Endothelial cell of umbilical vein (primary cell): ENCODE measurements at regions not wholly inside any gene's neighbourhood (a gene's known extent, or its start where the extent isn't known, plus 50 kb on each side); places are given as distances from the start of the nearest gene placed in this dataset.

Source experiments
- EZH2 ChIP-seq: IDR thresholded peaks from 2 replicates; pipeline ENCODE4 v1.6.1; 2012; ENCODE audit warnings: borderline replicate concordance, low read depth, mild to moderate bottlenecking, moderate library complexity, low read length, inconsistent platforms; ENCODE audit not compliant: severe bottlenecking
- JUN ChIP-seq: IDR thresholded peaks from 2 replicates; pipeline ENCODE4 v1.6.1; 2011; ENCODE audit warnings: borderline replicate concordance, low read depth; ENCODE audit not compliant: insufficient read length, insufficient read depth
- POLR2A ChIP-seq: IDR thresholded peaks from 2 replicates; pipeline ENCODE4 v1.6.1; 2012; ENCODE audit warnings: low read depth, mild to moderate bottlenecking, control low read depth, low read length
- POLR2AphosphoS5 ChIP-seq: IDR thresholded peaks from 2 replicates; pipeline ENCODE4 v1.6.1; 2012; ENCODE audit warnings: low read depth, mild to moderate bottlenecking, control low read depth, low read length, moderate library complexity; ENCODE audit not compliant: insufficient read depth
- TF ChIP-seq, protein P1 (sequence below), 2 donors: IDR thresholded peaks; 1 replicate in 1 of 2; 2 replicates in 1 of 2; pipeline ENCODE4 v1.5.1; 2011; ENCODE audit warnings: low read length in 2 of 2, mild to moderate bottlenecking in 2 of 2, moderate library complexity in 2 of 2, control low read depth in 1 of 2, inconsistent platforms in 1 of 2, low read depth in 1 of 2; ENCODE audit not compliant: insufficient read depth in 1 of 2; ENCODE audit errors: extremely low read depth in 1 of 2
- TF ChIP-seq, protein P2 (sequence below): IDR thresholded peaks from 2 replicates; pipeline ENCODE4 v1.6.1; 2011; ENCODE audit not compliant: insufficient read depth, insufficient read length

DNA sequence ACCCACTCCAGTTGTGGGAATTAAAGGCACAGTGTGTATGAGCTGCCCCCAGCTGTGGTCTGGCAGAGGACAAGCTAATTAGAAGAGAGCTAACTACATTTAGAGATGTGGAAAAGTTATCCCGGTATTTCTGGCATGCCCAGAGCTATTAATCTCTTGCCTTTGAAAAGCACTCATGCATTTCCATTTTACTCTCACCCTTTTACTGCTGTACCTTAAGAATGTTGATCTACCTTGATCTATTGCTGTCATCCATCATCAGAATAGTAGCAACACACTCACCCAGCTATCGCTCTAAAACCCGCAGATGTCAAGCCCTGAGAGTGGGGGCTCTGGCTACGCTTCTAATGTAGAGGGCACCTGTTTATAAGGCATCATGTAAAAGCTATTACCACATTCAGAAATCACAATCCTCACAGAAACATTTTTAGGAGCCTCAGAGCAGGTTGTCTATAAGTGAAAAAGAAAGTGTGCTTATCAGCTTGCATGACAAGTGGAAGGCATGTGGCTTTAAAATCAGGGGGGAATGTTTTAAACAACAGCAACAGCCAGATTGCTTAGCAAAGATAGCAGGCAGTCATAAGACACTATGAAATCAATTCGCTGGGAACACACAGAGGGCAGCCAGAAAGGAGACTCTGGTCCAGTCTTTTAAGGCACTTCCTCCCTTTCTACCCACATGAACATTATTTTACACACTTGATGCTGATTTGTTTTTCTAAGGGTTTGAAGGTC is 224.2 kb upstream of the IRS2 start:
- no peak for TF ChIP-seq POLR2A
- TF ChIP-seq, protein P1, sequence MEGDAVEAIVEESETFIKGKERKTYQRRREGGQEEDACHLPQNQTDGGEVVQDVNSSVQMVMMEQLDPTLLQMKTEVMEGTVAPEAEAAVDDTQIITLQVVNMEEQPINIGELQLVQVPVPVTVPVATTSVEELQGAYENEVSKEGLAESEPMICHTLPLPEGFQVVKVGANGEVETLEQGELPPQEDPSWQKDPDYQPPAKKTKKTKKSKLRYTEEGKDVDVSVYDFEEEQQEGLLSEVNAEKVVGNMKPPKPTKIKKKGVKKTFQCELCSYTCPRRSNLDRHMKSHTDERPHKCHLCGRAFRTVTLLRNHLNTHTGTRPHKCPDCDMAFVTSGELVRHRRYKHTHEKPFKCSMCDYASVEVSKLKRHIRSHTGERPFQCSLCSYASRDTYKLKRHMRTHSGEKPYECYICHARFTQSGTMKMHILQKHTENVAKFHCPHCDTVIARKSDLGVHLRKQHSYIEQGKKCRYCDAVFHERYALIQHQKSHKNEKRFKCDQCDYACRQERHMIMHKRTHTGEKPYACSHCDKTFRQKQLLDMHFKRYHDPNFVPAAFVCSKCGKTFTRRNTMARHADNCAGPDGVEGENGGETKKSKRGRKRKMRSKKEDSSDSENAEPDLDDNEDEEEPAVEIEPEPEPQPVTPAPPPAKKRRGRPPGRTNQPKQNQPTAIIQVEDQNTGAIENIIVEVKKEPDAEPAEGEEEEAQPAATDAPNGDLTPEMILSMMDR (IDR thresholded peaks at IDR 0.05; ENCODE audit: extremely low read depth in 1 of 2, insufficient read depth in 1 of 2, low read depth in 1 of 2, low read length in 2 of 2): no peak
- TF ChIP-seq POLR2AphosphoS5: no peak
- TF ChIP-seq EZH2: no peak
- TF ChIP-seq JUN: no peak
- TF ChIP-seq, protein P2, sequence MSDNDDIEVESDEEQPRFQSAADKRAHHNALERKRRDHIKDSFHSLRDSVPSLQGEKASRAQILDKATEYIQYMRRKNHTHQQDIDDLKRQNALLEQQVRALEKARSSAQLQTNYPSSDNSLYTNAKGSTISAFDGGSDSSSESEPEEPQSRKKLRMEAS: no peak
